ENCODE measurements at regions not wholly inside any gene's neighbourhood (a gene's known extent, or its start where the extent isn't known, plus 50 kb on each side); places are given as distances from the start of the nearest gene placed in this dataset.

DNA sequence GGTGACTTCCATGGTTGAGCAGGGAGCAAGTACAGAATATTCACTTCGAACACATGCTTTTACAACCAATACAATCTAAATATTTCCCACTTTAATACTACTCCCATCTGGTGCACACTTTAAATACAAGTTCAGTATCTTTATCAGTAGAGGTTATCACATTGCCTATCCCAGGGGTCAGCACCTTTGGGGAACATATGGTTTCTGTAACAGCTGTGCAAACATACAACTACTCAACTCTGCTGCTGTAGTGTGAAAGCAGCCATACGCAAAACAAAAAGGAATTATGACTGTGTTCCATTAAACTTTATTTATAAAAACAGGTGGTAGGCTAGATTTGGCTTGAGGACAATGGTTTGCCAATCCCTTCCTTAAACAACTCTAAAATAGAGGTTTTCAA is 157.5 kb downstream of the XPNPEP1 start:
- TF ChIP-seq, protein P1, sequence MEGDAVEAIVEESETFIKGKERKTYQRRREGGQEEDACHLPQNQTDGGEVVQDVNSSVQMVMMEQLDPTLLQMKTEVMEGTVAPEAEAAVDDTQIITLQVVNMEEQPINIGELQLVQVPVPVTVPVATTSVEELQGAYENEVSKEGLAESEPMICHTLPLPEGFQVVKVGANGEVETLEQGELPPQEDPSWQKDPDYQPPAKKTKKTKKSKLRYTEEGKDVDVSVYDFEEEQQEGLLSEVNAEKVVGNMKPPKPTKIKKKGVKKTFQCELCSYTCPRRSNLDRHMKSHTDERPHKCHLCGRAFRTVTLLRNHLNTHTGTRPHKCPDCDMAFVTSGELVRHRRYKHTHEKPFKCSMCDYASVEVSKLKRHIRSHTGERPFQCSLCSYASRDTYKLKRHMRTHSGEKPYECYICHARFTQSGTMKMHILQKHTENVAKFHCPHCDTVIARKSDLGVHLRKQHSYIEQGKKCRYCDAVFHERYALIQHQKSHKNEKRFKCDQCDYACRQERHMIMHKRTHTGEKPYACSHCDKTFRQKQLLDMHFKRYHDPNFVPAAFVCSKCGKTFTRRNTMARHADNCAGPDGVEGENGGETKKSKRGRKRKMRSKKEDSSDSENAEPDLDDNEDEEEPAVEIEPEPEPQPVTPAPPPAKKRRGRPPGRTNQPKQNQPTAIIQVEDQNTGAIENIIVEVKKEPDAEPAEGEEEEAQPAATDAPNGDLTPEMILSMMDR (IDR thresholded peaks at IDR 0.05): no peak
- TF ChIP-seq POLR2AphosphoS5 (IDR thresholded peaks at IDR 0.05) (no peak), EP300 (IDR thresholded peaks at IDR 0.05) (no peak)
